ENCODE measurements at regions not wholly inside any gene's neighbourhood (a gene's known extent, or its start where the extent isn't known, plus 50 kb on each side); places are given as distances from the start of the nearest gene placed in this dataset.

DNA sequence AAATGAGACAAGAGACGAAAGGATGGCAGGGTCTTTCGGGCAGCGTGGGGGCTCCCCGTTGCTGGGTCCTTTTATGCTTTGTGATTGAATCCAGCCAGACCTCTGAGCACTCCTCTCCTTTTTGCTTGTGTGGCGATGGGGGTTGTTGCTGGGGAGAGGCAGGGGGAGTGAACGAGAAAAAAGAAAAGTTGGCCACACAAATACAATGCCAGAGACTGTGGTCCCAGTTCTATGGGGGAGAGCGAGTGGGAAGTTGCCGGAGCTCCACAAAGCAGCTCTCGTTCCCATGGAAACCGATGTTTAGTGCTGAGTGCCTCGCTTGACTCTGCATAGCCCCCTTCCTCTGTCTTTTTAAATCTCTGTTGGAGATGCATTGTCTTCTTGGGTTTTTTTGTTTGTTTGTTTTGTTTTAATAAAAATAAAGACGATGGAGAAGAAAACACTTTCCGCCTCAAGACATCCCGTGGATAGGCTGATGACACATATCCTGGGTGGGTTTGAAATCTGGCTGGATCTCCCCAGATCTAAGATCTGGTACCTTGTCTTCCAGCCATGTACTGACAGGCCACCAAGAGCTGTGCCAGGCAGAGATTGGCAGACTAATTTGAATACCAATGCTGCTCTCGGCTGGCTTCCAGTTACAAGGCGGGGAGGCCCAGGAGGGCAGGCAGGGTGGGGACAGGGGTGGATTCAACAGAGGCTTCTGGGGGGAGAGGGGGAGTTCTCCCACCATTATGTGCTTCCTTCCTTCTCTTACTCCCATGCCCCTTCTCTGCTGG lies 529.3 kb downstream of the QKI start:
- H4K8ac ChIP-seq (ENCODE audit: low read depth in 2 of 2, low read length in 2 of 2), result no peak overlapping the region
- H3K18ac ChIP-seq (ENCODE audit: low read depth, low read length), result no peak overlapping the region
- dilution Hi-C loops (cut with HindIII; ENCODE audit: low sequenced_read_pairs, unreplicated experiment), result no loop called here
- no peak overlapping the region for H2BK5ac ChIP-seq (ENCODE audit: low read depth, low read length, poor library complexity, severe bottlenecking)
- H3K9me3 ChIP-seq (ENCODE audit: control insufficient read depth, insufficient read depth, low read length), result no peaks in the 10 kb centered on the region
- no peak overlapping the region for H4K5ac ChIP-seq (ENCODE audit: low read depth, low read length)
- 0% methylated on average over 1 of the region's 16 CpGs; no CpG with 5 or more reads in 1 of the 2 experiments for WGBS, 2 experiments (ENCODE audit: extremely low coverage in 2 of 2, insufficient read length in 1 of 2)
- no peak overlapping the region for H4K91ac ChIP-seq (ENCODE audit: insufficient read depth, low read depth, low read length)
- H3K4ac ChIP-seq (ENCODE audit: low read depth, low read length), result no peak overlapping the region
- peak; percentile 35 for DNase-seq
- no peak for TF ChIP-seq RAD21 (IDR thresholded peaks at IDR 0.05; ENCODE audit: low read length)
- TF ChIP-seq MXI1 (IDR thresholded peaks at IDR 0.05; ENCODE audit: borderline replicate concordance, low read depth, low read length), result no peak
- no peak for TF ChIP-seq FOS (IDR thresholded peaks at IDR 0.05; ENCODE audit: low read depth, low read length)
- TF ChIP-seq, protein P1, sequence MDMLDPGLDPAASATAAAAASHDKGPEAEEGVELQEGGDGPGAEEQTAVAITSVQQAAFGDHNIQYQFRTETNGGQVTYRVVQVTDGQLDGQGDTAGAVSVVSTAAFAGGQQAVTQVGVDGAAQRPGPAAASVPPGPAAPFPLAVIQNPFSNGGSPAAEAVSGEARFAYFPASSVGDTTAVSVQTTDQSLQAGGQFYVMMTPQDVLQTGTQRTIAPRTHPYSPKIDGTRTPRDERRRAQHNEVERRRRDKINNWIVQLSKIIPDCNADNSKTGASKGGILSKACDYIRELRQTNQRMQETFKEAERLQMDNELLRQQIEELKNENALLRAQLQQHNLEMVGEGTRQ (IDR thresholded peaks at IDR 0.05; ENCODE audit: low read depth, low read length), result no peak
- TF ChIP-seq MAZ (IDR thresholded peaks at IDR 0.05; ENCODE audit: borderline replicate concordance, low read depth, low read length), result no peak
- TF ChIP-seq CHD1 (IDR thresholded peaks at IDR 0.05; ENCODE audit: low read depth, low read length), result no peak
- H3K9me1 ChIP-seq (ENCODE audit: insufficient read depth, low read length), result no peaks in the 10 kb centered on the region
- no peaks in the 10 kb centered on the region for H3K79me1 ChIP-seq (ENCODE audit: low read depth in 1 of 2, low read length in 2 of 2)
- H3K27ac ChIP-seq (ENCODE audit: insufficient read depth, low read length), result no peak overlapping the region
- H2AFZ ChIP-seq (replicated peaks; ENCODE audit: low read length, poor library complexity), result peak overlapping the region; percentile 84
- H3K9ac ChIP-seq (ENCODE audit: low read depth, low read length), result no peak overlapping the region
- CTCF ChIA-PET, result no interaction called here
- peak; percentile 71 for ATAC-seq (ENCODE audit: low read depth)
- no peak overlapping the region for H2BK15ac ChIP-seq (ENCODE audit: low read depth, low read length)
- peak overlapping the region; percentile 81 for H3K4me2 ChIP-seq (ENCODE audit: low read depth, low read length)
- no peak overlapping the region for H2BK20ac ChIP-seq (ENCODE audit: low read depth, low read length)
- H3K36me3 ChIP-seq (ENCODE audit: control insufficient read depth, insufficient read depth, low read length), result no peaks in the 10 kb centered on the region
- no peak overlapping the region for H3K56ac ChIP-seq (ENCODE audit: extremely low read depth, insufficient read depth, low read length)
- no peak overlapping the region for H2AK9ac ChIP-seq (replicated peaks; ENCODE audit: low read depth, low read length, poor library complexity)
- H2BK120ac ChIP-seq (ENCODE audit: low read depth, low read length), result no peak overlapping the region
- H3K27me3 ChIP-seq (ENCODE audit: control insufficient read depth, insufficient read depth, low read length), result no peaks in the 10 kb centered on the region
- no peak overlapping the region for H2AK5ac ChIP-seq (ENCODE audit: low read depth, low read length)
- no peak overlapping the region for H3K23ac ChIP-seq (ENCODE audit: low read depth, low read length)
- no peak overlapping the region for H3K4me3 ChIP-seq (ENCODE audit: insufficient read depth, low read depth, low read length)
- intact Hi-C loops (cut with micrococcal nuclease), result no loop called here
- in situ Hi-C loops (cut with MboI; ENCODE audit: low sequenced_read_pairs), result no loop called here
- no peaks in the 10 kb centered on the region for H4K20me1 ChIP-seq (ENCODE audit: insufficient read depth, low read length)
- H3K14ac ChIP-seq (replicated peaks; ENCODE audit: low read depth, low read length), result no peak overlapping the region
- H3K4me1 ChIP-seq (ENCODE audit: control insufficient read depth, insufficient read depth, low read length), result peaks cover 4% of the 10 kb centered on the region; the same call in 1 of the 2 replicates
- POLR2A ChIA-PET (ENCODE audit: unreplicated experiment), result no interaction called here
- no TSS peak for BruUV-seq (replicated peaks)

Data from IMR-90 (cell line).